ENCODE measurements at regions not wholly inside any gene's neighbourhood (a gene's known extent, or its start where the extent isn't known, plus 50 kb on each side); places are given as distances from the start of the nearest gene placed in this dataset.

DNA sequence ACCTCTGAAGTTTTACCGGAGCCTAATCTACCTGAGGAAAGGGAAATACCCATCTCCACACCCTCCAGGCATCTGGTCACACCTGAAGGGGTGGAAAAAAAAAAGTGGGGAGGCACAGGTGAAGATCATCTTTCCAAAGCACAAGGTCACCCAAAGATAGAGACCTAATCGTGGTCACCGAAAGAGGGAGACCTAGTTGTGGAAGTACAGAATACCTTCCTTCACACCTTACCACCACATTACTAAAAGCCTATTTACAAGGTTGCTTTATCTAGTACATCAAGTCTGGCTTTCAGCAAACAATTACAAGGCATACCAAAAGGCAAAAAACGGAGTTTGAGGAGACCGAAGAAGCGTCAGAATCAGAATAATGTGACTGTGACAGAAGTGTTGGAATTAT is 110.0 kb upstream of the ARPP21 start:
- no peak for DNase-seq

DNA sequence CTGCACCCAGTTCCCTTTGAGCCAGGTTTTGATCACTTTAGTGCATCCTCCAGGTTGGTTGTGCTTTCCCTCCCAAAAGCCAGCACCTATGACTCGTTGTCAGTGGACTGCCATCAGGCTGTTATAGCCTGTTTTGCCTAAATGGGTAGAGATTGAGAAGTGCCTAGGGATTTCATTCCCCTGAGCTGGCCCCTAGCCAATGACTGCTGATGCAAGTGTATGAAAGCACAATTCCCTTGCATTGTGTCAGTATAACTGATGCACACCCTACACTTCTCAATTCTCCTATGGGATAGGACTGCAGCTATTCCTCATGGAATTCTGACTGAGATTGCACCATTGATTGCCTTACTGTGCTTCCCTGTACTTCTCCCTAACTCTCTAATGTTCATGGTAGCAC is 102.1 kb upstream of the ARPP21 start:
- DNase-seq: no peak

DNA sequence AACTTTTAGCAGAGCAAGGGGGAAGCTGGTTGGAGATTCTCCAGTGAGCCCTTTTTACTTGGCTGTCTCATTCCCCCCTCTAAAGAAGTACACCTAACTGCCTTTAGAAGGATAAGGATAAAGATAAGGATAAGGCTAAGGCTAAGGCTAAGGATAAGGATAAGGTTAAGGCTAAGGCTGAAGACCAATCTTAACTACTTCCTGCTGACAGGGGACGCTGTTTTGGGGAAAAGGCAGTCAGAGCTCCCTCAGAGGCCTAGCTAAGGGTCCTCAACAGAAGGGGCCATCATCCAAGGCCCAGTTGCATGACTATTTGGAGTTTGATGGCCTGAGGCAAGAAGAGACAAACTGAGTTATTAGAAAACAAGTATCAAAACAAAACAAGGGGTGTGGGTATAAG is 94.3 kb upstream of the ARPP21 start:
- no peak for DNase-seq

DNA sequence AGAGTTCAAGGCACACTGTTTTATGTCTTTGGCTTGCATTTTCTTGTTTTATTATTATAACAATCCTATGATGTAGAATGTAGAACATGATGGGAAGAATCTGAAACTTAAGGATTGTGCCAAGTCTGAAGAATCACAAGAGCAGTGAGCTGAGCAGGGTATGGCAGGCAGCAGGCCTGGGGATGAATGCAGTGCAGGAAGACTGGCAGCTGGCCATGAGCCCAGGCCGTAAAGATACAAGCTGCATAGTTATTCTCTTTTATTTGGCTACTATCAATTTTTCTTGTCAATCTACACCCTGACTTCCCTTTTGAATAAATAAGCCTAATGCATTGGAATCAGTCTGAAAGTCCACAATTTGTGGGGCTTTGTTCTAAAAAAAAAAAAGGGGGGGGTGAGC is 89.6 kb upstream of the ARPP21 start:
- no peak for DNase-seq

DNA sequence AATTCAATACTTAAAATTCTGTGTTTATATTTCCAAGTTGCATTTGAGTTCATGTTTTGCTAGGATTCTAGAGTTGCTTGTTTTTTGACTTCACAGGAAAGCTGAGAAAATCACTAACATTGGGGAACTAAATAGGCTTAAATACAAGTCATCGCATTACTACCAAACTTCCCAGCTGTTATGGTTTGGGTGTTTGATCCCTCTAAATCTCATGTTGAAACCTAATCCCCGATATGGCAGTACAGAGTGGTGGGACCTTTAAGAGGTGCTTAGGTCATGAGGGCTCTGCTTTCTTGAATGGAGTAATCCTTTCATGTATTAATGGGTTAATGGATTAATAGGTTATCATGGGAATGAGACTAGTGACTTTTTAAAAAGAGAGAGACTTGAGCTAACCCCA is 77.2 kb upstream of the ARPP21 start:
- no peak for DNase-seq

DNA sequence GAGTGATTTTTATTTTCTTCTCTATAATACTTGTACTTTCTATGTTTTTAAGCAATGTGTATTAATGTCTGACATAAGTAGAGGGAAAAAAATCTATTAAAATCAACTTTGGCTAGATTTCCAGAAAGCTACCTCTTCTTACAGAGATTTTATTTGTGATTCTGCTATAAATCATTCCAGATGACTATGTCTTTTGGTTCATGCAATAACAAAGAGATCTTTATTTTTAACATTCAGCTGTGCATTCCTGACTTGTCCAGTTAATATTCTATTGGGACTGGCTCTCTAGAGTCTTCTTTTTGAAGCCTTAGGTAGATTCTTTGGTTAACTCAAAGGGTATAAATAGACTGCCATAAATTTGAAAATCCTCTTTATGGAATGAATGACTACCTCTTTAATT is 74.3 kb upstream of the ARPP21 start:
- DNase-seq: no peak

All from NCI-H1436 treated with DMSO at 0.1 percent for 48 hours (cell line).